Prostate gland (tissue), 2 donors: ENCODE measurements at regions not wholly inside any gene's neighbourhood (a gene's known extent, or its start where the extent isn't known, plus 50 kb on each side); places are given as distances from the start of the nearest gene placed in this dataset.

Experiments
- DNase-seq: peaks from one replicate; pipeline ENCODE4 v3.0.0-alpha.2; 2019; ENCODE audit warnings: low spot score
- H3K27ac ChIP-seq, 2 donors: fragments of 200-600 bp; sonication (generic); 2 replicates each; pipeline ENCODE4 v1.5.1; 2017 to 2019
- H3K27me3 ChIP-seq: fragments of 200-600 bp; sonication (generic); replicated peaks from 2 replicates; pipeline ENCODE4 v1.5.1; 2019; ENCODE audit not compliant: insufficient read depth
- H3K36me3 ChIP-seq, 2 donors: fragments of 200-600 bp; sonication (generic); 1 replicate in 1 of 2; 2 replicates in 1 of 2; pipeline versions ENCODE4 v1.5.1 to v1.8.1; 2017 to 2019
- H3K4me1 ChIP-seq: fragments of 200-600 bp; sonication (generic); replicated peaks from 2 replicates; pipeline ENCODE4 v1.5.1; 2019
- H3K4me3 ChIP-seq, 2 donors: fragments of 200-600 bp; sonication (generic); 2 replicates each; pipeline ENCODE4 v1.5.1; 2017 to 2019
- H3K9me3 ChIP-seq: fragments of 200-600 bp; sonication (generic); 2 replicates; pipeline ENCODE4 v1.5.1; 2017
- POLR2A ChIP-seq: fragments of 450-650 bp; IDR thresholded peaks from one replicate; pipeline ENCODE4 v1.6.1; 2016; ENCODE audit warnings: antibody characterized with exemption, mild to moderate bottlenecking
- POLR2AphosphoS5 ChIP-seq: sonication (generic); formaldehyde crosslinking; IDR thresholded peaks from one replicate; pipeline ENCODE4 v1.6.1; 2017; ENCODE audit warnings: antibody characterized with exemption
- WGBS: methylation state at CpG from one replicate; pipeline ENCODE4 v1.1.5; 2018; 5-methylcytosine and 5-hydroxymethylcytosine counted together
- intact Hi-C: fragments of 100-400 bp; cut with DNase I; formaldehyde crosslinking; loops from one replicate; pipeline ENCODE4 v1.14.2; 2022
- TF ChIP-seq, protein P1 (sequence below), 4 experiments: fragments of 200-600 bp in 2 of 4; fragments of 450-650 bp in 2 of 4; sonication (generic) in 2 of 4; IDR thresholded peaks; 1 replicate in 3 of 4; 2 replicates in 1 of 4; pipeline ENCODE4 v1.5.1; 2016 to 2019; ENCODE audit warnings: antibody characterized with exemption in 4 of 4, mild to moderate bottlenecking in 2 of 4, moderate library complexity in 2 of 4

DNA sequence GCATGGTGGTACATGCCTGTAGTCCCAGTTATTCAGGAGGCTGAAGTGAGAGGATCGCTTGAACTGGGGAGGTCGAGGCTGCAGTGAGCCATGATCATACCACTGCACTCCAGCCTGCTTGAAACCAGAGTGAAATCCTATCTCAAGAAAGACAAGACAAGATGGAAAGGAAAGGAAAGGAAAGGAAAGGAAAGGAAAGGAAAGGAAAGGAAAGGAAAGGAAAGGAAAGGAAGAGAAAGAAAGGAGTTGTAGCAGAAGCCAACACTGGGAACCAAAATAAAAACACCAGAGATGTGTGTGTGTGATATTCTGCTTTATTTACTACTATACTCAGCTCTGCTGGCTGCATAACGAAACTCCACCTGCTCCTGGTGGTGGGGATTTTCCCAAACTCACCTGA, 115.3 kb downstream of the DRD1 start:
- H3K4me1 ChIP-seq = no peaks in the 10 kb centered on the region
- H3K36me3 ChIP-seq = no peaks in the 10 kb centered on the region
- no peak overlapping the region for H3K27ac ChIP-seq
- no peak overlapping the region for H3K4me3 ChIP-seq
- no peak for TF ChIP-seq POLR2AphosphoS5
- TF ChIP-seq, protein P1, sequence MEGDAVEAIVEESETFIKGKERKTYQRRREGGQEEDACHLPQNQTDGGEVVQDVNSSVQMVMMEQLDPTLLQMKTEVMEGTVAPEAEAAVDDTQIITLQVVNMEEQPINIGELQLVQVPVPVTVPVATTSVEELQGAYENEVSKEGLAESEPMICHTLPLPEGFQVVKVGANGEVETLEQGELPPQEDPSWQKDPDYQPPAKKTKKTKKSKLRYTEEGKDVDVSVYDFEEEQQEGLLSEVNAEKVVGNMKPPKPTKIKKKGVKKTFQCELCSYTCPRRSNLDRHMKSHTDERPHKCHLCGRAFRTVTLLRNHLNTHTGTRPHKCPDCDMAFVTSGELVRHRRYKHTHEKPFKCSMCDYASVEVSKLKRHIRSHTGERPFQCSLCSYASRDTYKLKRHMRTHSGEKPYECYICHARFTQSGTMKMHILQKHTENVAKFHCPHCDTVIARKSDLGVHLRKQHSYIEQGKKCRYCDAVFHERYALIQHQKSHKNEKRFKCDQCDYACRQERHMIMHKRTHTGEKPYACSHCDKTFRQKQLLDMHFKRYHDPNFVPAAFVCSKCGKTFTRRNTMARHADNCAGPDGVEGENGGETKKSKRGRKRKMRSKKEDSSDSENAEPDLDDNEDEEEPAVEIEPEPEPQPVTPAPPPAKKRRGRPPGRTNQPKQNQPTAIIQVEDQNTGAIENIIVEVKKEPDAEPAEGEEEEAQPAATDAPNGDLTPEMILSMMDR (IDR thresholded peaks at IDR 0.05) = no peak
- TF ChIP-seq POLR2A = no peak
- WGBS = 73% methylated on average over 3 of the region's 3 CpGs
- intact Hi-C loops = no loop called here
- H3K9me3 ChIP-seq = no peaks in the 10 kb centered on the region
- peaks cover 4% of the 10 kb centered on the region for H3K27me3 ChIP-seq
- DNase-seq = no peak

- peaks cover 4% of the 10 kb centered on the region for H3K27me3 ChIP-seq
- H3K4me3 ChIP-seq = no peak overlapping the region
- TF ChIP-seq POLR2A (no peak), POLR2AphosphoS5 (no peak)
- TF ChIP-seq, protein P1 (IDR thresholded peaks at IDR 0.05) = no peak
- H3K36me3 ChIP-seq = no peaks in the 10 kb centered on the region
- H3K27ac ChIP-seq = no peak overlapping the region
- H3K9me3 ChIP-seq = no peaks in the 10 kb centered on the region
- H3K4me1 ChIP-seq = no peaks in the 10 kb centered on the region
- WGBS = 75% methylated on average over 4 of the region's 4 CpGs
- no peak for DNase-seq
- intact Hi-C loops = no loop called here
Measured at GRCh38 chr5:175328176-175328575, 115.8 kb downstream of the DRD1 start.

DNA sequence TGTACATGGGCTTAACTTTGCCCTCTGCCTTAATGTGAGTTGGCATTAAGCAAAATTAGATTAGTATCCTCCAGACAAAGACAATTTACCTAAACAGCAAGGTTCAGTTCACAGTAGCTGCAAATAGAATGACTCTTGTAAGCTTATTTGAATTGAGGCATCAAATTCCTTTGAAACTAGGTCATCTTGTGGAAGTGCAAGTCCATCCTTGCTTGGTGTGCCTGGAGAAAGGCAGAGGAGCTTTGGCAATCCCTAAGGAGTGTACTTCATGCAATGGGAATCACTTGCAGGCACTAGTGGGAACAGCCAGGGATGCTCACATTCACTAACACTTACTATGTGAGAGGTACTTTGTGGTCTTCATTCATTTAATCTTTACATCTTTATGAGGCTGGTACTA, 118.3 kb downstream of the DRD1 start:
- TF ChIP-seq, protein P1 (IDR thresholded peaks at IDR 0.05) = no peak
- TF ChIP-seq POLR2A (no peak), POLR2AphosphoS5 (no peak)
- no peak for DNase-seq
- intact Hi-C loops = no loop called here
- no peak overlapping the region for H3K27ac ChIP-seq
- peaks cover 4% of the 10 kb centered on the region for H3K27me3 ChIP-seq
- no peaks in the 10 kb centered on the region for H3K9me3 ChIP-seq
- H3K4me1 ChIP-seq = no peaks in the 10 kb centered on the region
- no peak overlapping the region for H3K4me3 ChIP-seq
- no peaks in the 10 kb centered on the region for H3K36me3 ChIP-seq

DNA sequence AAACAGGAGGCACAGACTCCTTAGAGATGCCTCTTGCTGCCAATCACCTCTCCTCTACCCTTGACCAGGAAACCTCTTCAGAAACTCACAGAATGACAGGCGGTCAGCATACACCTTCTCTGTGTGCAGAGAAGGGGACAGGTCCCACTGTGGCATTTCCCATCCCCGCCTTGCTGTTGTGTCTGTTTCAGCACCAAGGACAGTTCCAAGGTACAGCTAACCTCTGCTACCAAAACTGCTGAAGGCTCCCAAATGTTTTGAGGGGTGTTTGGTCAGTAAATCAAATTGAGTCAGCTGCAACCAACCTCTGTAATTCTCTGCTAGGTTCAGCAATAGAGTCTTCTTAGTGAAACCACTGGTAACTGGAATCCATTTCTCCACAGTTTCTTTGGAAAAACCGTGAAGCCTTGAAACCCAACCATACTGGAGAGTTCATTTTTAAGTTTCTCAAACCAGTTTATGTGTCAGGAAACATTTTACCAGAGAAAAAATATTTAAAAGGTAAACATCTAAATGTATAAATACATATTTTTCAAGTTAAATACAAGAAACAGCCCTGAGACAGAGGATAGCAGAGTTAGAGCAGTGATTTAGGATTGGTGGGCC, 122.0 kb downstream of the DRD1 start:
- H3K27ac ChIP-seq = no peak overlapping the region
- H3K36me3 ChIP-seq = no peaks in the 10 kb centered on the region
- 17% methylated on average over 3 of the region's 3 CpGs for WGBS
- H3K27me3 ChIP-seq = peaks cover 4% of the 10 kb centered on the region
- H3K4me3 ChIP-seq = no peak overlapping the region
- TF ChIP-seq, protein P1 (IDR thresholded peaks at IDR 0.05) = no peak
- TF ChIP-seq POLR2A = no peak
- no peak for TF ChIP-seq POLR2AphosphoS5
- H3K9me3 ChIP-seq = no peaks in the 10 kb centered on the region
- intact Hi-C loops = no loop called here
- DNase-seq = peak; percentile 11
- H3K4me1 ChIP-seq = no peaks in the 10 kb centered on the region

- DNase-seq = no peak
- Histone ChIP-seq H3K4me1 (no peaks in the 10 kb centered on the region), H3K27ac (no peak overlapping the region), H3K36me3 (no peaks in the 10 kb centered on the region), H3K4me3 (no peak overlapping the region), H3K9me3 (no peaks in the 10 kb centered on the region), H3K27me3 (no peaks in the 10 kb centered on the region)
- WGBS = 40% methylated on average over 2 of the region's 2 CpGs
- TF ChIP-seq POLR2AphosphoS5 = no peak
- TF ChIP-seq, protein P1 (IDR thresholded peaks at IDR 0.05) = no peak
- TF ChIP-seq POLR2A = no peak
- intact Hi-C loops = no loop called here
Measured at GRCh38 chr5:175319199-175319598, 124.8 kb downstream of the DRD1 start.
